ENCODE measurements at regions not wholly inside any gene's neighbourhood (a gene's known extent, or its start where the extent isn't known, plus 50 kb on each side); places are given as distances from the start of the nearest gene placed in this dataset.

DNA sequence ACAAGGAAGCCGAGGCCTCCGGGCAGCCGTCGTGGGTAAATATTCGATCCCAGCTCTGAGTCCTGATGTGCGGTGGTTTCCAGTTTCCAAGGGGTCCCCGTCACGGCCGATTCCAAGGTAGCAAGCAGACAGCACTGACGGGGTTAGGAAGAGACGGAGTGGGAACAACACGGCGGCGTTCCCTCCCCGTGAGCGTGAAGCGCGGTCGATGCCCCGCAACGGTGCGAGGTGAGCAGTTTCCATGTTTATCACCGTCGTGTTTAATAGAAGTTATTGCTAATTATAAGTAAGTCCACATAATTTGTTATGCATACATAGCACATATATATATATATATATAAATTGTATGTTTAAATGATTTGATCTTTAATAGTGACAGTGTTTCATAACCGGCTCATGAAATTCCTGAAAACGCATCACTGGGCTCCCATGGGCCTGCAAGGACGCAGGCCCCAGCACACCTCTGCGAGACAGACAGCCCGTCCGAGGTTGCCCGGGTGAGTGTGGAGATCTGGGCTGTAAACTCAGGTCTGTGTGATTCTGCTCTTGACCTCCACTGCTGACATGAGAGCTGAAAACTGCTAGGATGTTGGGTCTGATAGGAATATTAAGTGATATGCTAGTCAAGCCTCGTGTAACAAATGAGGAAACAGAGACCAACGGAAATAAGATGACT is 243.5 kb upstream of the SALL3 start:
- Mint-ChIP-seq H3K9me3 (no peaks in the 10 kb centered on the region), H3K4me1 (no peaks in the 10 kb centered on the region)

GRCh38 chr18:78737006-78737915 is 242.4 kb upstream of the SALL3 start:
- H3K27me3 Mint-ChIP-seq (ENCODE audit: low read depth): no peaks in the 10 kb centered on the region
- H3K4me3 Mint-ChIP-seq: no peak overlapping the region
- H3K9me3 Mint-ChIP-seq: no peaks in the 10 kb centered on the region
- no peaks in the 10 kb centered on the region for H3K36me3 Mint-ChIP-seq (ENCODE audit: low read depth)
- H3K27ac Mint-ChIP-seq (ENCODE audit: unreplicated experiment): no peak overlapping the region
- H3K4me1 Mint-ChIP-seq: no peaks in the 10 kb centered on the region
- no peak for DNase-seq (ENCODE audit: low read depth, low spot score)
- TF ChIP-seq, protein P1, sequence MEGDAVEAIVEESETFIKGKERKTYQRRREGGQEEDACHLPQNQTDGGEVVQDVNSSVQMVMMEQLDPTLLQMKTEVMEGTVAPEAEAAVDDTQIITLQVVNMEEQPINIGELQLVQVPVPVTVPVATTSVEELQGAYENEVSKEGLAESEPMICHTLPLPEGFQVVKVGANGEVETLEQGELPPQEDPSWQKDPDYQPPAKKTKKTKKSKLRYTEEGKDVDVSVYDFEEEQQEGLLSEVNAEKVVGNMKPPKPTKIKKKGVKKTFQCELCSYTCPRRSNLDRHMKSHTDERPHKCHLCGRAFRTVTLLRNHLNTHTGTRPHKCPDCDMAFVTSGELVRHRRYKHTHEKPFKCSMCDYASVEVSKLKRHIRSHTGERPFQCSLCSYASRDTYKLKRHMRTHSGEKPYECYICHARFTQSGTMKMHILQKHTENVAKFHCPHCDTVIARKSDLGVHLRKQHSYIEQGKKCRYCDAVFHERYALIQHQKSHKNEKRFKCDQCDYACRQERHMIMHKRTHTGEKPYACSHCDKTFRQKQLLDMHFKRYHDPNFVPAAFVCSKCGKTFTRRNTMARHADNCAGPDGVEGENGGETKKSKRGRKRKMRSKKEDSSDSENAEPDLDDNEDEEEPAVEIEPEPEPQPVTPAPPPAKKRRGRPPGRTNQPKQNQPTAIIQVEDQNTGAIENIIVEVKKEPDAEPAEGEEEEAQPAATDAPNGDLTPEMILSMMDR (conservative IDR thresholded peaks at IDR 0.05): no peak

More for the DNA sequence above, 243.5 kb upstream of the SALL3 start:
- no peaks in the 10 kb centered on the region for H3K36me3 Mint-ChIP-seq (ENCODE audit: low read depth)
- H3K27me3 Mint-ChIP-seq (ENCODE audit: low read depth): no peaks in the 10 kb centered on the region
- H3K27ac Mint-ChIP-seq (ENCODE audit: unreplicated experiment): no peak overlapping the region
- no peak for DNase-seq (ENCODE audit: low read depth, low spot score)
- H3K4me3 Mint-ChIP-seq: no peak overlapping the region
- TF ChIP-seq, protein P1 (conservative IDR thresholded peaks at IDR 0.05): no peak

GRCh38 chr18:78738076-78738690 is 241.4 kb upstream of the SALL3 start:
- H3K4me3 Mint-ChIP-seq: no peak overlapping the region
- H3K27ac Mint-ChIP-seq (ENCODE audit: unreplicated experiment): no peak overlapping the region

DNA sequence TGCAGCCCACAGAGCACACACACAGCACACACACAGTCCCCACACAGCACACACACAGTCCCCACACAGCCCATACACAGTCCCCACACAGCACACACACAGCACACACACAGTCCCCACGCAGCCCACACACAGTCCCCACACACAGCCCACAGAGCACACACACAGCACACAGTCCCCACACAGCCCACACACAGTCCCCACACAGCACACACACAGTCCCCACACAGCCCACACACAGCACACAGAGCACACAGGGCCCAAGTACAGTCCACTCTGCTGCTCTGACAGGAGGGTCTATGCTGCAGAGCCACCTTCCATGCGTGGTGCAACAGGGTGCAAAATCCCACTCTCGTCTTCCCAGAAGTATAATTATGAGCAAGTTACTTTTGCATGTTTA is 240.5 kb upstream of the SALL3 start:
- no peak for DNase-seq (ENCODE audit: low read depth, low spot score)
- Mint-ChIP-seq H3K27ac (ENCODE audit: unreplicated experiment) (no peak overlapping the region), H3K4me3 (no peak overlapping the region), H3K4me1 (no peaks in the 10 kb centered on the region), H3K36me3 (ENCODE audit: low read depth) (no peaks in the 10 kb centered on the region), H3K9me3 (no peaks in the 10 kb centered on the region), H3K27me3 (ENCODE audit: low read depth) (no peaks in the 10 kb centered on the region)
- TF ChIP-seq, protein P1 (conservative IDR thresholded peaks at IDR 0.05): no peak

More at GRCh38 chr18:78738076-78738690, 241.4 kb upstream of the SALL3 start:
- Mint-ChIP-seq H3K9me3 (no peaks in the 10 kb centered on the region), H3K27me3 (ENCODE audit: low read depth) (no peaks in the 10 kb centered on the region), H3K4me1 (no peaks in the 10 kb centered on the region), H3K36me3 (ENCODE audit: low read depth) (no peaks in the 10 kb centered on the region)
- no peak for DNase-seq (ENCODE audit: low read depth, low spot score)
- TF ChIP-seq, protein P1 (conservative IDR thresholded peaks at IDR 0.05): no peak

- Mint-ChIP-seq H3K36me3 (ENCODE audit: low read depth) (no peaks in the 10 kb centered on the region), H3K27ac (ENCODE audit: unreplicated experiment) (no peak overlapping the region), H3K27me3 (ENCODE audit: low read depth) (no peaks in the 10 kb centered on the region), H3K9me3 (no peaks in the 10 kb centered on the region), H3K4me3 (no peak overlapping the region), H3K4me1 (no peaks in the 10 kb centered on the region)
- TF ChIP-seq, protein P1 (conservative IDR thresholded peaks at IDR 0.05): no peak
- DNase-seq (ENCODE audit: low read depth, low spot score): no peak
Observed at GRCh38 chr18:78739882-78740677, 239.5 kb upstream of the SALL3 start.

All from neural crest cell (in vitro differentiated cells).